OCI-LY1 (cell line): ENCODE measurements at regions not wholly inside any gene's neighbourhood (a gene's known extent, or its start where the extent isn't known, plus 50 kb on each side); places are given as distances from the start of the nearest gene placed in this dataset.

Experiments
- H2AFZ ChIP-seq: fragments of 200-600 bp; sonication (generic), shearing (Covaris generic); 2 replicates; pipeline ENCODE4 v1.6.0; 2014; ENCODE audit warnings: antibody characterized with exemption, mild to moderate bottlenecking, low read length
- H3F3A ChIP-seq: fragments of 200-600 bp; sonication (generic), shearing (Covaris generic); 2 replicates; pipeline ENCODE4 v1.6.0; 2014; ENCODE audit warnings: mild to moderate bottlenecking, antibody characterized with exemption, low read length, moderate library complexity; ENCODE audit not compliant: insufficient read depth
- H3K27ac ChIP-seq: fragments of 200-600 bp; sonication (generic); 2 replicates; pipeline ENCODE4 v1.5.1; 2014; ENCODE audit warnings: low read length, mixed run types, mild to moderate bottlenecking, low read depth; ENCODE audit not compliant: poor library complexity, severe bottlenecking
- H3K27me3 ChIP-seq: fragments of 200-600 bp; sonication (generic); 2 replicates; pipeline ENCODE4 v1.6.0; 2014; ENCODE audit warnings: antibody characterized with exemption, mild to moderate bottlenecking, low read length, moderate library complexity; ENCODE audit not compliant: insufficient read depth
- H3K36me3 ChIP-seq: fragments of 200-600 bp; sonication (generic); 2 replicates; pipeline ENCODE4 v1.6.1; 2014; ENCODE audit warnings: mild to moderate bottlenecking, antibody characterized with exemption, low read length, moderate library complexity, mixed read lengths; ENCODE audit not compliant: insufficient read depth
- H3K4me1 ChIP-seq: fragments of 200-600 bp; sonication (generic); 2 replicates; pipeline ENCODE4 v1.5.1; 2014; ENCODE audit warnings: mild to moderate bottlenecking, low read length, moderate library complexity; ENCODE audit not compliant: insufficient read depth, severe bottlenecking
- H3K4me2 ChIP-seq: fragments of 200-600 bp; sonication (generic), shearing (Covaris generic); 2 replicates; pipeline ENCODE4 v1.6.1; 2014; ENCODE audit warnings: low read length
- H3K4me3 ChIP-seq: fragments of 200-600 bp; sonication (generic); 2 replicates; pipeline ENCODE4 v1.5.1; 2014; ENCODE audit warnings: low read length, low read depth, mild to moderate bottlenecking, mixed read lengths; ENCODE audit not compliant: poor library complexity, severe bottlenecking
- H3K79me2 ChIP-seq: fragments of 200-600 bp; shearing (Covaris generic); 2 replicates; pipeline ENCODE4 v1.6.1; 2016; ENCODE audit warnings: mixed run types, low read length, mixed read lengths; ENCODE audit not compliant: insufficient read depth
- H3K9ac ChIP-seq: fragments of 200-600 bp; sonication (generic), shearing (Covaris generic); 2 replicates; pipeline ENCODE4 v1.6.1; 2014; ENCODE audit warnings: mild to moderate bottlenecking, low read length, mixed read lengths
- H3K9me2 ChIP-seq: fragments of 200-600 bp; sonication (generic), shearing (Covaris generic); 2 replicates; pipeline ENCODE4 v1.6.1; 2014; ENCODE audit warnings: low read depth, mild to moderate bottlenecking, low read length, mixed read lengths
- H3K9me3 ChIP-seq: fragments of 200-600 bp; shearing (Covaris generic); 2 replicates; pipeline ENCODE4 v1.6.1; 2014; ENCODE audit warnings: low read length, mixed read lengths
- H4K20me1 ChIP-seq: fragments of 200-600 bp; sonication (generic), shearing (Covaris generic); 2 replicates; pipeline ENCODE4 v1.6.0; 2016; ENCODE audit warnings: mild to moderate bottlenecking, low read length; ENCODE audit not compliant: insufficient read depth
- CTCF ChIP-seq: fragments of 200-600 bp; sonication (generic), shearing (Covaris generic); IDR thresholded peaks from 2 replicates; pipeline ENCODE4 v1.5.1; 2017; ENCODE audit warnings: mild to moderate bottlenecking, antibody characterized with exemption, low read length, moderate library complexity, mixed read lengths
- EZH2 ChIP-seq: fragments of 200-600 bp; sonication (generic), shearing (Covaris generic); IDR thresholded peaks from 2 replicates; pipeline ENCODE4 v1.8.0; 2017; ENCODE audit warnings: borderline replicate concordance, mixed run types, mild to moderate bottlenecking, antibody characterized with exemption, low read length, moderate library complexity, mixed read lengths

GRCh38 chr11:127965939-127966668 lies 621.3 kb downstream of the ETS1 start:
- Histone ChIP-seq H3K27me3 (no peaks in the 10 kb centered on the region), H3K4me1 (no peaks in the 10 kb centered on the region), H3K9ac (no peak overlapping the region), H3K9me3 (no peaks in the 10 kb centered on the region), H3K9me2 (no peaks in the 10 kb centered on the region), H3K27ac (no peak overlapping the region), H3K4me2 (no peak overlapping the region), H3K4me3 (no peak overlapping the region), H3F3A (no peaks in the 10 kb centered on the region), H3K36me3 (no peaks in the 10 kb centered on the region), H4K20me1 (no peaks in the 10 kb centered on the region), H2AFZ (no peak overlapping the region), H3K79me2 (no peaks in the 10 kb centered on the region)
- no peak for TF ChIP-seq EZH2
- TF ChIP-seq CTCF = no peak

GRCh38 chr11:127962416-127962815 lies 624.9 kb downstream of the ETS1 start:
- no peak overlapping the region for H3K4me3 ChIP-seq
- H4K20me1 ChIP-seq = no peaks in the 10 kb centered on the region
- no peak overlapping the region for H3K27ac ChIP-seq
- no peaks in the 10 kb centered on the region for H3K36me3 ChIP-seq
- TF ChIP-seq CTCF = no peak
- no peaks in the 10 kb centered on the region for H3K9me2 ChIP-seq
- H3K9me3 ChIP-seq = no peaks in the 10 kb centered on the region
- no peaks in the 10 kb centered on the region for H3K27me3 ChIP-seq
- no peak overlapping the region for H2AFZ ChIP-seq
- no peaks in the 10 kb centered on the region for H3K79me2 ChIP-seq
- H3K9ac ChIP-seq = no peak overlapping the region
- H3F3A ChIP-seq = no peaks in the 10 kb centered on the region
- no peaks in the 10 kb centered on the region for H3K4me1 ChIP-seq
- H3K4me2 ChIP-seq = no peak overlapping the region

GRCh38 chr11:127950162-127950561 lies 637.2 kb downstream of the ETS1 start:
- H4K20me1 ChIP-seq = no peaks in the 10 kb centered on the region
- H3K27me3 ChIP-seq = no peaks in the 10 kb centered on the region
- TF ChIP-seq CTCF = no peak
- no peak for TF ChIP-seq EZH2
- no peaks in the 10 kb centered on the region for H3K36me3 ChIP-seq
- no peaks in the 10 kb centered on the region for H3K4me1 ChIP-seq
- H3K79me2 ChIP-seq = no peaks in the 10 kb centered on the region
- H3K9me2 ChIP-seq = no peaks in the 10 kb centered on the region
- no peak overlapping the region for H3K4me2 ChIP-seq
- H3F3A ChIP-seq = no peaks in the 10 kb centered on the region
- no peak overlapping the region for H2AFZ ChIP-seq
- no peaks in the 10 kb centered on the region for H3K9me3 ChIP-seq
- no peak overlapping the region for H3K4me3 ChIP-seq
- no peak overlapping the region for H3K9ac ChIP-seq
- H3K27ac ChIP-seq = no peak overlapping the region
